22Rv1 (cell line): ENCODE measurements at regions not wholly inside any gene's neighbourhood (a gene's known extent, or its start where the extent isn't known, plus 50 kb on each side); places are given as distances from the start of the nearest gene placed in this dataset.
A peak's percentile ranks its signal among the peaks of the same experiment; 100 is the strongest.
"Not testable (repeated sequence)": the region's sequence is repeated elsewhere in the genome, so short reads cannot be mapped to it uniquely, and the experiment has no call there.

Experiments used
- H3K27ac ChIP-seq: fragments of 450-650 bp; 2 replicates; pipeline ENCODE4 v1.5.1; 2017
- ZFX ChIP-seq: fragments of 450-650 bp; IDR thresholded peaks from 2 replicates; pipeline ENCODE4 v1.6.1; 2017; ENCODE audit warnings: antibody characterized with exemption, borderline replicate concordance
- TF ChIP-seq, protein P1 (sequence below): fragments of 450-650 bp; IDR thresholded peaks from 2 replicates; pipeline ENCODE4 v1.5.1; 2017; ENCODE audit warnings: mild to moderate bottlenecking

DNA sequence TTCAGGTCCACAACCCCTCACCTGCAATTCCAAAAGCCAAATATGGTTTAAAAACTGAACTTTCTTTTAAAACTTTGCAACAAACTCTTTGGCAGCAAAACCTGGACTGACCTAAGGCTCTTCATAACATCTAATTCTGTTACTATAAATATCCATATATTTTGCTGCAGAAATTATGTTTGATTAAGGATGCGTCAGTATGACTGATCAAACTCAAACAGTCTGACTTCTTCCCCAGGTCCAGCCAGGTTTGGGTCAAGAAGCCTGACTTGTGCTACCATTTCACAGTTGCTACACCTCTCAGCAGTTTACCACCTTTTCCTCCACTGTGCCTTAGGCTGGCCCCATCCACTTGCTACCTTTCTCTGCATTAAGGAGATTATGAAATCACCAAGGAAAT lies 127.0 kb upstream of the DUSP22 start:
- TF ChIP-seq, protein P1, sequence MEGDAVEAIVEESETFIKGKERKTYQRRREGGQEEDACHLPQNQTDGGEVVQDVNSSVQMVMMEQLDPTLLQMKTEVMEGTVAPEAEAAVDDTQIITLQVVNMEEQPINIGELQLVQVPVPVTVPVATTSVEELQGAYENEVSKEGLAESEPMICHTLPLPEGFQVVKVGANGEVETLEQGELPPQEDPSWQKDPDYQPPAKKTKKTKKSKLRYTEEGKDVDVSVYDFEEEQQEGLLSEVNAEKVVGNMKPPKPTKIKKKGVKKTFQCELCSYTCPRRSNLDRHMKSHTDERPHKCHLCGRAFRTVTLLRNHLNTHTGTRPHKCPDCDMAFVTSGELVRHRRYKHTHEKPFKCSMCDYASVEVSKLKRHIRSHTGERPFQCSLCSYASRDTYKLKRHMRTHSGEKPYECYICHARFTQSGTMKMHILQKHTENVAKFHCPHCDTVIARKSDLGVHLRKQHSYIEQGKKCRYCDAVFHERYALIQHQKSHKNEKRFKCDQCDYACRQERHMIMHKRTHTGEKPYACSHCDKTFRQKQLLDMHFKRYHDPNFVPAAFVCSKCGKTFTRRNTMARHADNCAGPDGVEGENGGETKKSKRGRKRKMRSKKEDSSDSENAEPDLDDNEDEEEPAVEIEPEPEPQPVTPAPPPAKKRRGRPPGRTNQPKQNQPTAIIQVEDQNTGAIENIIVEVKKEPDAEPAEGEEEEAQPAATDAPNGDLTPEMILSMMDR, result no peak
- no peak for TF ChIP-seq ZFX
- H3K27ac ChIP-seq, result no peak overlapping the region

GRCh38 chr6:165906-166305 lies 126.4 kb upstream of the DUSP22 start:
- H3K27ac ChIP-seq, result no peak overlapping the region
- no peak for TF ChIP-seq ZFX
- TF ChIP-seq, protein P1, result no peak

GRCh38 chr6:168865-169455 lies 123.3 kb upstream of the DUSP22 start:
- H3K27ac ChIP-seq, result no peak overlapping the region
- TF ChIP-seq, protein P1, result peak; percentile 82
- no peak for TF ChIP-seq ZFX

DNA sequence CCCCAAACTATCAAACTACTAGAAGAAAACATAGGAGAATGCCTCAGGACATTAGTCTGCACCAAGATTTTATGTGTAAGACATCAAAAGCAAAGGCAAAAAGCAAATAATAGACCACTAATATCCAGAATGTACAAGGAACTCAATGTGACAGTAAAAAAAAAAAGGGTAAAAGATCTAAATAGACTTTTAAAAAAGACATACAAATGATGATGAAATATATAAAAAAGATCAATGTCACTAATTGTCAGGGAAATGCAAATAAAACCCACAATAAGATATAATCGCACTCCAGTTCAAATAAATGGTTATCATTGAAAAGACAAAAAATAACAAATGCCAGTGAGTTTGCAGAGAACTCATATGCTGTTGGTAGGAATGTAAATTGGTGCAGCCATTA lies 118.3 kb upstream of the DUSP22 start:
- TF ChIP-seq, protein P1, result no peak
- no peak for TF ChIP-seq ZFX
- H3K27ac ChIP-seq, result no peak overlapping the region

DNA sequence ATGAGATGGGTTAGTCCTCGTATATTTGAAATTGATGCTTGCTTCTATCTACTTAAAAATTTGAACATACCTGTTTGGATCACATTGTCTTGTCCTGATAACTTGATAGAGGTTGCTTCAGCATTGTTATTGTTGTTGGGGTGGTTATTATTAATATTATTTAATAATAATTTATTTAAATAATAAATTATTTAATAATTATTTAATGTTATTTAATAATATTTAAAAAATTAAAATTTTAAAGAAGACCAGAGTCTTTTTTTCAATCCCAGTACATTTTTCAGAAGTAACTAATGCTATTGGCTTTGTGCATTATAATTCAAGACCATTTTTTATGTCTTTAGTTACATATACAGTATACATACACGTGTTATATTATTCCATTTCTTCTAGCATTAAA lies 116.6 kb upstream of the DUSP22 start:
- TF ChIP-seq, protein P1, result no peak
- no peak for TF ChIP-seq ZFX
- H3K27ac ChIP-seq, result no peak overlapping the region

DNA sequence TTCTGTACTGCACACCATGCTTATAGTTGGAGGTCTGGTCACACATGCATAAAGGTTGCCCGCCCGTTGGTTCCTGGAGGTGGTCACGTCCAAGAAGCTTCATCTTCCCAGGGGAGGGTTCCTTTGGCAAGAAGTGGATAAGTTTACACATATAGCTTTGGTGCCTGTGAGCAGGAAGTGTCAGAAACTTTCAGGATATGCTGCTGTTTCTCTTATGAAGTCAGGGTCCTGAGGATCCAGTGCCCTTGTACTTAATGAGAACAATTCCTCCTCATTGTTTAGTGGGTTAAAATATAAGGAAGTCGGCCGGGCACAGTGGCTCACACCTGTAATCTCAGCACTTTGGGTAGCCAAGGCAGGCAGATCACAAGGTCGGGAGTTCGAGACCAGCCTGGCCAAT lies 115.5 kb upstream of the DUSP22 start:
- no peak overlapping the region for H3K27ac ChIP-seq
- TF ChIP-seq ZFX, result no peak
- TF ChIP-seq, protein P1, result no peak

GRCh38 chr6:178119-178518 lies 114.2 kb upstream of the DUSP22 start:
- no peak overlapping the region for H3K27ac ChIP-seq
- TF ChIP-seq, protein P1, result no peak
- no peak for TF ChIP-seq ZFX

DNA sequence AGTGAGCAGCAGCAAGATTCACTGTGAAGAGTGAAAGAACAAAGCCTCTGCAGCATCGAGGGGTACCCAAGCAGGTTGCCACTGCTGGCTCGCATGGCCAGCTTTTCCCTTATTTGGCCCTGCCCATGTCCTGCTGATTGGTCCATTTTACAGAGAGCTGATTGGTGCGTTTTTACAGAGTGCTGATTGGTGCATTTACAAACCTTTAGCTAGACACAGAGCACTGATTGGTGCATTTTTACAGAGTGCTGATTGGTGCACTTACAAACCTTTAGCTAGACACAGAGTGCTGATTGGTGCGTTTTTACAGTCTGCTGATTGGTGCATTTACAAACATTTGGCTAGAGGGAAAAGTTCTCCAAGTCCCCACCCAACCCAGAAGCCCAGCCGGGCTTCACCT lies 113.4 kb upstream of the DUSP22 start:
- H3K27ac ChIP-seq, result not testable (repeated sequence)
